Gastrocnemius medialis (tissue), 4 donors: ENCODE measurements at regions not wholly inside any gene's neighbourhood (a gene's known extent, or its start where the extent isn't known, plus 50 kb on each side); places are given as distances from the start of the nearest gene placed in this dataset.

Experiments
- CTCF ChIP-seq, 5 experiments: fragments of 450-650 bp in 3 of 5; fragments of 200-600 bp in 2 of 5; sonication (generic) in 2 of 5; IDR thresholded peaks in 4 of 5; conservative IDR thresholded peaks in 1 of 5; 1 replicate in 4 of 5; 2 replicates in 1 of 5; pipeline ENCODE4 v1.5.1; 2016 to 2019; ENCODE audit warnings: antibody characterized with exemption in 5 of 5, mild to moderate bottlenecking in 3 of 5, moderate library complexity in 3 of 5
- POLR2A ChIP-seq, 2 donors: fragments of 450-650 bp; IDR thresholded peaks; one replicate each; pipeline ENCODE4 v1.6.1; 2017; ENCODE audit warnings: antibody characterized with exemption in 2 of 2, mild to moderate bottlenecking in 2 of 2, moderate library complexity in 2 of 2

DNA sequence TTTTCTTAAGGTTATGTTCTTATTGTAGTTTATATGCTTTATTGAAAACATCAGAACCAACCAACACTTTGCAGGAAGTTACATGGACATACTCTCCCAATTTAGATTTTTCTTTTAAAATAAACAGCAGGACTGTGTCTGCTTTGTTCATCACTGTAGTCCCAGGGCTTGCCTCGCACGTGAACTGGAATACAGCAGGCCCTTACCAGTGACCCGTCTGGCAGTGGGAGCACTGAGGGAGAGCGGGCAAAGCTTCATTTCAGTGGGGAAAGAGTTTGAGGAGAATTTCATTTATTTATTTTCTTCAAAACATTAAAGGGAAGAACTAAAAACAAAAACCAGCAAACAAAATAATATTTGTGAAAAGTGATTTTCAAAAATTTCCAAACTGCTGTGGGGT lies 230.8 kb downstream of the PAX1 start:
- no peak for TF ChIP-seq CTCF (IDR thresholded peaks at IDR 0.05 in 4 of 5, conservative IDR thresholded peaks at IDR 0.05 in 1 of 5)
- TF ChIP-seq POLR2A (IDR thresholded peaks at IDR 0.05) = no peak
